PC-3 (cell line): ENCODE measurements at regions not wholly inside any gene's neighbourhood (a gene's known extent, or its start where the extent isn't known, plus 50 kb on each side); places are given as distances from the start of the nearest gene placed in this dataset.

Experiments used
- EZH2 ChIP-seq: fragments of 300-600 bp; sonication (generic); IDR thresholded peaks from one replicate; pipeline ENCODE4 v1.6.1; 2017; ENCODE audit warnings: antibody characterized with exemption, mild to moderate bottlenecking, low read length; ENCODE audit not compliant: unreplicated experiment
- EZH2phosphoT487 ChIP-seq: fragments of 300-600 bp; sonication (generic); IDR thresholded peaks from 2 replicates; pipeline ENCODE4 v1.6.1; 2018; ENCODE audit warnings: mild to moderate bottlenecking, antibody characterized with exemption, low read length, borderline replicate concordance
- TF ChIP-seq, protein P1 (sequence below): fragments of 300-600 bp; sonication (generic); conservative IDR thresholded peaks from 2 replicates; pipeline ENCODE4 v1.5.1; 2017; ENCODE audit warnings: antibody characterized with exemption, low read depth, mild to moderate bottlenecking, low read length

DNA sequence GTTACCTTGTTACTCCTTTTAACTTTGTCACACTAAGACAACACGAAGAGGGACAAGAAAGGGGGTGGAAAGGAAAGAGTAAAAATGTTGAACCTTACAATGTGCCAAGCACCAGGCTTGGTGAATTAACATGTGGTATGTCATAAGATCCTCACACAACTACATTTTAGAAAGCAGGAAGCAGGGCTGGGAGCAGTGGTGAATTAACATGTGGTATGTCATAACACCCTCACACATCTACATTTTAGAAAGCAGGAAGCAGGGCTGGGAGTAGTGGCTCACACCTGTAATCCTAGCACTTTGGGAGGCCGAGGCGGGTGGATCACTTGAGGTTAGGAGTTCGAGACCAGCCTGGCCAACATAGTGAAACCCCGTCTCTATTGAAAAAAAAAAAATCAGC is 159.3 kb upstream of the CHAC2 start:
- TF ChIP-seq, protein P1, sequence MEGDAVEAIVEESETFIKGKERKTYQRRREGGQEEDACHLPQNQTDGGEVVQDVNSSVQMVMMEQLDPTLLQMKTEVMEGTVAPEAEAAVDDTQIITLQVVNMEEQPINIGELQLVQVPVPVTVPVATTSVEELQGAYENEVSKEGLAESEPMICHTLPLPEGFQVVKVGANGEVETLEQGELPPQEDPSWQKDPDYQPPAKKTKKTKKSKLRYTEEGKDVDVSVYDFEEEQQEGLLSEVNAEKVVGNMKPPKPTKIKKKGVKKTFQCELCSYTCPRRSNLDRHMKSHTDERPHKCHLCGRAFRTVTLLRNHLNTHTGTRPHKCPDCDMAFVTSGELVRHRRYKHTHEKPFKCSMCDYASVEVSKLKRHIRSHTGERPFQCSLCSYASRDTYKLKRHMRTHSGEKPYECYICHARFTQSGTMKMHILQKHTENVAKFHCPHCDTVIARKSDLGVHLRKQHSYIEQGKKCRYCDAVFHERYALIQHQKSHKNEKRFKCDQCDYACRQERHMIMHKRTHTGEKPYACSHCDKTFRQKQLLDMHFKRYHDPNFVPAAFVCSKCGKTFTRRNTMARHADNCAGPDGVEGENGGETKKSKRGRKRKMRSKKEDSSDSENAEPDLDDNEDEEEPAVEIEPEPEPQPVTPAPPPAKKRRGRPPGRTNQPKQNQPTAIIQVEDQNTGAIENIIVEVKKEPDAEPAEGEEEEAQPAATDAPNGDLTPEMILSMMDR, result no peak
- no peak for TF ChIP-seq EZH2phosphoT487
- TF ChIP-seq EZH2, result no peak
